ENCODE measurements at regions not wholly inside any gene's neighbourhood (a gene's known extent, or its start where the extent isn't known, plus 50 kb on each side); places are given as distances from the start of the nearest gene placed in this dataset.

GRCh38 chr17:73754886-73755400 lies 110.7 kb upstream of the SDK2 start:
- DNase-seq (ENCODE audit: low read depth): no peak

GRCh38 chr17:73757420-73757819 lies 113.2 kb upstream of the SDK2 start:
- no peak for DNase-seq (ENCODE audit: low read depth)

GRCh38 chr17:73758245-73758644 lies 114.0 kb upstream of the SDK2 start:
- no peak for DNase-seq (ENCODE audit: low read depth)

GRCh38 chr17:73759324-73759723 lies 115.1 kb upstream of the SDK2 start:
- no peak for DNase-seq (ENCODE audit: low read depth)

GRCh38 chr17:73759734-73760438 lies 115.6 kb upstream of the SDK2 start:
- DNase-seq (ENCODE audit: low read depth): no peak

- no peak for DNase-seq (ENCODE audit: low read depth)
Measured at GRCh38 chr17:73760439-73760758, 116.2 kb upstream of the SDK2 start.

GRCh38 chr17:73765824-73766563 lies 121.7 kb upstream of the SDK2 start:
- no peak for DNase-seq (ENCODE audit: low read depth)

- no peak for DNase-seq (ENCODE audit: low read depth)
Measured at GRCh38 chr17:73767696-73768095, 123.5 kb upstream of the SDK2 start.

GRCh38 chr17:73768691-73769090 lies 124.4 kb upstream of the SDK2 start:
- no peak for DNase-seq (ENCODE audit: low read depth)

GRCh38 chr17:73769479-73769878 lies 125.2 kb upstream of the SDK2 start:
- DNase-seq (ENCODE audit: low read depth): no peak

- no peak for DNase-seq (ENCODE audit: low read depth)
Measured at GRCh38 chr17:73770115-73770848, 126.0 kb upstream of the SDK2 start.

- DNase-seq (ENCODE audit: low read depth): no peak
Measured at GRCh38 chr17:73770849-73771229, 126.6 kb upstream of the SDK2 start.

GRCh38 chr17:73772107-73772705 lies 128.0 kb upstream of the SDK2 start:
- DNase-seq (ENCODE audit: low read depth): no peak

GRCh38 chr17:73773702-73774101 lies 129.5 kb upstream of the SDK2 start:
- DNase-seq (ENCODE audit: low read depth): no peak

GRCh38 chr17:73774852-73775251 lies 130.6 kb upstream of the SDK2 start:
- no peak for DNase-seq (ENCODE audit: low read depth)

- no peak for DNase-seq (ENCODE audit: low read depth)
Measured at GRCh38 chr17:73776351-73777130, 132.3 kb upstream of the SDK2 start.

- no peak for DNase-seq (ENCODE audit: low read depth)
Measured at GRCh38 chr17:73777131-73777449, 132.8 kb upstream of the SDK2 start.

GRCh38 chr17:73782231-73782630 lies 138.0 kb upstream of the SDK2 start:
- no peak for DNase-seq (ENCODE audit: low read depth)

GRCh38 chr17:73782641-73783381 lies 138.6 kb upstream of the SDK2 start:
- no peak for DNase-seq (ENCODE audit: low read depth)

- no peak for DNase-seq (ENCODE audit: low read depth)
Measured at GRCh38 chr17:73783382-73783766, 139.1 kb upstream of the SDK2 start.

GRCh38 chr17:73783945-73784603 lies 139.8 kb upstream of the SDK2 start:
- no peak for DNase-seq (ENCODE audit: low read depth)

All from activated T-cell treated with anti-CD3 and anti-CD28 coated beads for 24 hours (primary cell).